Stimulated activated CD4-positive, alpha-beta T cell treated with anti-CD3 and anti-CD28 coated beads, Interleukin-4, amount 100 ng/mL, for 24 hours (primary cell): ENCODE measurements at regions not wholly inside any gene's neighbourhood (a gene's known extent, or its start where the extent isn't known, plus 50 kb on each side); places are given as distances from the start of the nearest gene placed in this dataset.

Experiments used
- DNase-seq: peaks from one replicate; pipeline ENCODE4 v3.0.0-alpha.2; 2020

DNA sequence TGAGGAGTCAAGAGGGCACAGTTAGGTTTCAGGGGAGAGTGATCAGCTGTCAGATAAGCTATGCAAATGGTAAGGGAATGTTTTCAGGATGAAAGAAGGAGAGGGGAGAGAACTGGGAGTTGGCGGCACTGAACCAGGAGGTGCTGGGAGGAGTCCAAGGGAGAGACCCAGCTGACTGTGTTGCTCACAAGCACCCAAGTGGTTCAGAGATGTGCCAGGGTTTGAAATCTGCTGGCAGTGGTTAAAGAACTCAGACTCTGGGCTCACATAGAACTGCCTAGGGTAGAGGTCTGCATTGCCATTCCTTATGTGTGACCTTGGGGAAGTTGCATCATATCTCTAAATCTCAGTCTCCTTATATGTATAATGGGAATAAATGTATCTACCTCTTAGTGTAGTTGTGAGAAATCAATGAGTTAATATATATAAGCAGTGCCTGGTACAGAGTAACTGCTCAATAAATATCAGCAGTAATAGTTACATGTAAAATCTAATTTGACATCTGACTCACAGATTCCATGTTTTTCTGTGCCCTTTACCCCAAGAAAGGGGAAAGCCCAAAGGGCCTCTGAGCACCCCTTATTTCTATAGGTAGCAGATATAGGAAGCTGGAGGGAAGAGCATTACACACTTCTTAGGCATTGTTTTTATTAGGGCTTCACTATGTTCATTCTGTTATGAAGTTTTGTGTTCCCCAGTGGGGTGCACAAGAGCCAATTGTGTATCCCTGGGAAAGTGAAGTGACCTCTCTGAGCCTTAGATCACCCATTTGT, 66.9 kb upstream of the SESN3 start:
- no peak for DNase-seq

DNA sequence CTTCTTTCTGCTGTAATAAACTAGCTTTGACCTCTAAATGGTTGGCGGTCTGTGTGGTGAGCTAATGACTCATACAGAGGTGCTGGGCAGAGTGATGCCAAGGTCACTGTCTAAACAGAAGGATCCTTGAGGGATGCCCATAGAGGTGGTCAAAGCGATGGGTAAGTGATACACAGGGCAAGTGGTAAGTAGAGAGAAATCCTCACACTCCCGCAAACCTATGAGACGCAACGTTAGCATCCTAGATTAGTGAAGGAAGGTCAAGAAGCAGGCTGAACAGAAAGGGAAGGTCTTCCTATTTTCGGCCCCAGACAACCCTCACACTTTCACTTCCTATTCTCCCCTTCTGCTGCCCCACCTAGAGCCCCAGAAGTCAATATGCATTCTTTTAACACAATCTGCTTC, 65.6 kb upstream of the SESN3 start:
- DNase-seq: no peak

DNA sequence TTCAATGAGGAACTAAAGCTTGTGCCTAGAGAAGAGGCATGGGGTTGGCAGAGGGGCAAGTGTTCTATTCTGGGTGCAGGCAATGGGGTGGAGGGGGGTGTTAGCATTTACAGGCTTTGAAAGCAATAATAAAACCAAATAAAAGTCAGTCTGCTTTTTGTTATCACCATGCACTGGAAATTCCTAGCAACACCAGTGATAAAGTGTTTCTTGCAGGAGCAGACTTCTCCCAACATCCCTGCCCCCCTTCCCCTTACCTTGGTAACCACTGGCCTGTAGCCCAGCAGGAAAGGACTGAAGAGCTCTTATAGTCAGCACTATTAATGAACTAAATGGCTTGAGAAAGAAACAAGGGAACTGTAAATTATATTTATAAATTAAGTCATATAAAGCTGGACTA, 65.2 kb upstream of the SESN3 start:
- no peak for DNase-seq

DNA sequence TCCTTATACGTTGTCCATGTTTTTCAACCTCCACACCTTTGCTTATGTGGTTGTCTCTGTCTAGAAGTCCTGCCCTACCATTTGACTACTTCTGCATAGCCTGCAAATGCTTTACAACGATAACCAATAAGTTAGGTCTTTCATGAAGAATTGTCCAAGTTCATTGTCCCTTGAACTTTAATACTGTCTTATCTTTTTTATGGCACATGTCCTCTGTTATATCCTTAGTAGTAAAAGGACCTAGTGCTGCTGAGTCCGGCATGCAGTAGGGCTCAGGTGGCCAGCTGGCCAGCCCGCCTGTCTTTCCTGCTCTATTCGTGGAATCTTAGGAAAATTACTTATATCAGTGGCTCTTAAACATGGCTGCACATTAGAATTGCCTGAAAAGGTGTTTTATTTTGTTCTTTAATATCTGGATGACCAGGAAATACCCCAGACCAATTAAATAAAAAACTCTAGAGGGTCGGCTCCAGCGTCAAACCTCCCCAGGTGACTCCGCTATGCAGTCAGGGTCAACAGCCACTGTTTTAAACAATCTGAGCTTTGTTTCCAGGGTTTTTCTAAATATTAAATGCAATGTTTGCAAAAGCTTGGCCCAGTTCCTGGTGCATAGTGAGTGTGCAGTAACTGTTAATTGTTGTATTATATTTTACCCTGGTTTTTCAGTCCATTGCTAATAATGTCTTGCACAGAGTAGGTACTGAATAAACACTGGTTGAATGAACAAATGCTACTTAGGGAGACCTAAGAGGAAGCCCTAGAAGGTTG, 64.6 kb upstream of the SESN3 start:
- no peak for DNase-seq

DNA sequence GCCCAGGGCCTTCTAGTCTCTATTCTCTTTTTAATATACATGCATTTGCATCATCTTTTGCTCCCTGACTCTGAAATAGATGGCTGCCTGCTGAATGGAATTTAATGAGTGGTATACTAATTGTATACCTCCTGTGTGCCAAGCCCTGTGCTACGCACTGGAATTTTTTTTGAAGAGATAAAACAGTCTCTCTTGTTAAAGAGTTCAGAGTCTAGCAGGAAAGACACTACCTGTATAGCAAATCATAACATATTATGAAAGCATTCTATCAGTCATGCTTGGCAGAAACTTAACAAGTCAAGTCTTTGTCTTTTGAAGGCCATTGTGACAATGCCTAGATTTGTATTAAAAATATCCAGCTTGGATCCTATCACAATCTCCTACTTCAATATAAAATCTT, 63.7 kb upstream of the SESN3 start:
- DNase-seq: no peak

DNA sequence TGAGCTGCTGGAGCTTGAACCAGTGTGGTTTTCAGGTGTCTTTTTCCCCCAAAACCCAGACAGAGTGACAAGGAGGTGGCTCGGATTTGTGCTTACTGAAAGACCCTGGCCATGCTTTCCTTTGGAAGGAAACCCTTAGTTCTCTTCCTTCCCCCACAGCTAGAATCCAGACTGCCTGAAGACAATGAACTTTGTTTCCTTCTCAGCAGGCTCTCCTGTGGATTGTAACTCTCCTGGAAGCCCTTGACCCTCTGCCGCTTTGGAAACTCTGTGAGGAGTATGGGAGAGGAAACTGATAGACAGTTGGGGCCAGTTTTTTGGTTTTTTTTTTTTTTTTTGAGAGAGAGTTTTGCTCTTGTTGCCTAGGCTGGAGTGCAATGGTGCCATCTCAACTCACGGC, 62.1 kb upstream of the SESN3 start:
- no peak for DNase-seq

DNA sequence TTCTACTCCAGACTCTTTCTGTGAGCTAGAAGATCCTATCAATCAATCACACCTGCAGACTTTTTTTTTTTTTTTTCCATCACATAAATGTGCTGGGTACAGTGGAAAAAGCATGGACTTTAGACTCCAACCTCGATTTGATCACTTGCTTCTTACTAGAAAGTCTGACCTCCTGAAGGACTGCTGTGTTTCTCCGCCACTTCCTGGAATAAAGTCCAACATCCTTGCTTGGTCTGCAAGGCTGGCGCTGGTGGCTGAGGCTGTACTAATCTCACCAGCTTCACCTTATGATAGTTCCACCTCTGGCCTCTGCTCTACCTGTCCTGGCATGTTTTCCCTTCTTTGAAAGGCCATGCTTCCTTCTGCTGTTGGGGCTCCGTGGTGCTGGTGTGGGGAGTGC, 60.9 kb upstream of the SESN3 start:
- no peak for DNase-seq

DNA sequence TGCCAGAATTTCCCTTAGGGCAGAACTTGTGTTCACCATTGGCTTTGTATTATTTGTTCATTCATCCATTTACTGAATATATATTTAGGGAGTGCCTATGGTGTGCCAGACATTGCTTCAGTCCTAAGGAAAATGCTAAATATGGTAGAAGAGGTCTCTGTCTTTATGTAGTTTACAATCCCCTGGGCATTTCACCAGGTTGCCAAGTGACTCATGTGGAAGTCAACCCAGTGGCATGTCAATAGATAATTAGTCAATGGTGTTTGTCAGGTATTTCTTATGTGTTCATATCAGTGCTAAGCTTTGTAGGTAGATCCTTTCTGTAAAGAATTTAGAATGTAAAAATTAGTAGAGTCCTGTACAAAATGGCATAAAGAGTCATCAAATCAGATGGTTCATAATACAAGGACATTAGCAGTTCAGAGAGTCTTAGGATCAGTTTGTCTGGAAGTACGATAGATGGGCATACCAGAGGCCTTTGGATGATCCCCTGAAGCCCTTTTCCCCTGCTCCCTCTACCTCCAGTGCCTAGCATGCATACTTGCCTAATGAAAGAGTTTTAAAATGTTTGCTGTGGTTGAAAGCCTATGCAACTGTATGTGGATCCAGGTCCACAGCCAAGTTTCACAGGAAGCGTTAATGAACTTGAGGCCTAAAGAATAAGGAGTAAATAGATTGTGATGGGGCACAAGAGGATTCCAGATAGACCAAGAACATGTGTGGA, 58.5 kb upstream of the SESN3 start:
- DNase-seq: no peak

DNA sequence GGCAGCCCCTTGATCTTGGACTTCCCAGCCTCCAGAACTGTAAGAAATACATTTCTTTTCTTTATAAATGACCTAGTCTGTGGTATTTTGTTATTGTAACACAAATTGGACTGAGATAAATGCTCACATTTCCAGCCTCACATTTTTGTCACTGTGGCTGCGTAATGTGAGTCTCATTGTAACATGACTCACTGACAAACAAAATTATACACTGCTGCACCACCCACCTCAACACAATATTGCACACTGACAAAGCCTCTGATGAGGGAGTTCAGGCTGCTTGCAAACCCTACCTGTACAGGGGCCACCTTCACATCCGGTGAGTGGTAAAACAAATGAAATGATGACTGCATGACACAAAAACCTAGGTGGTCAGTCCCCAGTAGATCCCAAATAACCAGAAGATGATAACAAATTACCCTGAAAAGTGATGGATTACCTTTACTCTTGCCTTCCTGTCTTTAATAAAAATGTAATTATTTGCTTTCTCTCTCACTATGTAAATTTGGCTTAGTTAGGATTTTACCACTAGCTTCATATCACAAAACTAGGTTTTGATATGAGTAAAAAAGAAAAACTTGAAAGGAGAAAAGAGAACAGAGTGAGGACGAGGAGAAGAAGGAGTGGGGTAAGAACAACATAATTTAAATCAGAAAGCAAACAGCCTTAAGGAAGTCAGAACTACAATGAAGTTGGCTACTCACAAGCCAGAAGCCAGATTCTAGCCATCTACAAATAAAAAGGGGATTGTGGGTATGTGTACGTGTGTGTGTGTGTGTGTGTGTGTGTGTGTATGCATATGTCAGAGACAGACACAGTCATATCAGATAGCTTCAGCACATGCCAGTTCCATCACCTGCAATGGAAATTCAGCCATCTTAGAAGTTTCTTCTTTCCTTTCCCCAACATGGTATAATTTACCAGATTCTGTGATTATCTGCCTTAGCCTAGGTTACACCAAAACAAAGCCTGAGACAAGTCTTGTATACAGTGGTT, 53.4 kb upstream of the SESN3 start:
- DNase-seq: no peak

DNA sequence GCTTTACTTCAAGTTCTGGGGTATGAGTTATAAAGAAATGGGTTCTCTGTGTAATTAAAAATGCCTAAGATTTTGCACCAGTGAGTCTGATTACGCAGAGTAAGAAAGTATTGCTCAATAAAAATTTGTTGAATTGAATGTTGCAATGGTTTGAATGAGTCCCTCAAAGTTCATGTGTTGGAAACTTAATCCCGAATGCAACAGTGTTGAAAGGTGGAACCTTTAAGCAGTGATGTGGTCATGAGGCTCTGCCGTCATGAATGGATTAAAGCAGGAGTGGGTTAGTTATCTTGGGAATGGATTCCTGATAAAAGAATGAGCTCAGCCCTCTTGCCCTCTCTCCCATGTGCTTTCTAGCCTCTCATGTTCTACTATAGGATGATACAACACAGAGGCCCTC, 52.6 kb upstream of the SESN3 start:
- DNase-seq: no peak

DNA sequence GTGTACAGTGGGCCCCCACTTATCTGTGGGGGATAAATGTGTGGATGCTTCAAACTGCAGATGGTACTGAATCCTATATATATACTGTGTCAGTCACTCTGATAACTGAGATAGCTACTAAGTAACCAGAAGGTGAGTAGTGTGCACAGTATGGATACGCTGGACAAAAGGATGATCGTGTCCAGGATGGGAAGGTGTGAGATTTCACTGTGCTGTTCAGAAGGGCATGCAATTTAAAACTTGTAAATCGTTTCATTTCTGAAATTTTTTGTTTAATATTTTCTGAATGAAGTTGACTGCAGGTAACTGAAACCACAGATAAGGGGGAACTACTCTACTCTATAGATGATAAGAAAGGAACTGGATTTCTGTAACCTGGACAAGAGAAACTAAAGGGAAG, 52.1 kb upstream of the SESN3 start:
- no peak for DNase-seq

DNA sequence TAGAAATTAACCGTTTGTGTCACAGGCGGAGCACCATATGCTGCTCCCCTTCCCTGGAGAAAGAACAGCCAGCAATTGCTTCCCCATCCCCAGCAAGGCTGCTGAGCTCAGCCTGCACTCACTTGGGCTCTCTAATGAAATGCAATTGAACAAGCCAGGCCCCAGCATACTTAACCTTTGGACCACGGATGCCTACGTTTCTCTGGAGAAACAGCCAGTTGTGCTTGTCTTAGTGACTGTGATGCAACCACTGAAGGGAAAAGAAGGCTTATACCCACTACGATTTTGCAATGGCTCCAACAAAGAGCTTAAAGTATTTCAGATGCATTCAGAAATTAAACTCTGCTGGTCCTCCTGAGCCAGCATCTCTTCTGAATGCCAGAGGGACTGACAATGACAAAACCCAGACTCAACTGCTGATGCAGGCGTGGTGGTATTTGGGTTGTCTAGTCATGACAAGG, 51.3 kb upstream of the SESN3 start:
- no peak for DNase-seq
